ENCODE measurements at regions not wholly inside any gene's neighbourhood (a gene's known extent, or its start where the extent isn't known, plus 50 kb on each side); places are given as distances from the start of the nearest gene placed in this dataset.

- TF ChIP-seq SIN3A (IDR thresholded peaks at IDR 0.05; ENCODE audit: borderline replicate concordance, low read depth, low read length) (no peak), CTCF (IDR thresholded peaks at IDR 0.05) (no peak), YY1 (IDR thresholded peaks at IDR 0.05; ENCODE audit: low read depth) (no peak), GATA2 (CRISPR knock-in tag; IDR thresholded peaks at IDR 0.05) (no peak), SMC3 (IDR thresholded peaks at IDR 0.05; ENCODE audit: low read depth, low read length) (no peak), POLR2AphosphoS5 (IDR thresholded peaks at IDR 0.05; ENCODE audit: low read depth, low read length) (no peak), RXRA (IDR thresholded peaks at IDR 0.05; ENCODE audit: borderline replicate concordance, low read depth) (no peak), GABPA (IDR thresholded peaks at IDR 0.05; ENCODE audit: low read depth) (no peak)
- TF ChIP-seq, protein P1, sequence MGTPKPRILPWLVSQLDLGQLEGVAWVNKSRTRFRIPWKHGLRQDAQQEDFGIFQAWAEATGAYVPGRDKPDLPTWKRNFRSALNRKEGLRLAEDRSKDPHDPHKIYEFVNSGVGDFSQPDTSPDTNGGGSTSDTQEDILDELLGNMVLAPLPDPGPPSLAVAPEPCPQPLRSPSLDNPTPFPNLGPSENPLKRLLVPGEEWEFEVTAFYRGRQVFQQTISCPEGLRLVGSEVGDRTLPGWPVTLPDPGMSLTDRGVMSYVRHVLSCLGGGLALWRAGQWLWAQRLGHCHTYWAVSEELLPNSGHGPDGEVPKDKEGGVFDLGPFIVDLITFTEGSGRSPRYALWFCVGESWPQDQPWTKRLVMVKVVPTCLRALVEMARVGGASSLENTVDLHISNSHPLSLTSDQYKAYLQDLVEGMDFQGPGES (IDR thresholded peaks at IDR 0.05; ENCODE audit: low read depth, low read length), result no peak
- TF ChIP-seq, protein P2, sequence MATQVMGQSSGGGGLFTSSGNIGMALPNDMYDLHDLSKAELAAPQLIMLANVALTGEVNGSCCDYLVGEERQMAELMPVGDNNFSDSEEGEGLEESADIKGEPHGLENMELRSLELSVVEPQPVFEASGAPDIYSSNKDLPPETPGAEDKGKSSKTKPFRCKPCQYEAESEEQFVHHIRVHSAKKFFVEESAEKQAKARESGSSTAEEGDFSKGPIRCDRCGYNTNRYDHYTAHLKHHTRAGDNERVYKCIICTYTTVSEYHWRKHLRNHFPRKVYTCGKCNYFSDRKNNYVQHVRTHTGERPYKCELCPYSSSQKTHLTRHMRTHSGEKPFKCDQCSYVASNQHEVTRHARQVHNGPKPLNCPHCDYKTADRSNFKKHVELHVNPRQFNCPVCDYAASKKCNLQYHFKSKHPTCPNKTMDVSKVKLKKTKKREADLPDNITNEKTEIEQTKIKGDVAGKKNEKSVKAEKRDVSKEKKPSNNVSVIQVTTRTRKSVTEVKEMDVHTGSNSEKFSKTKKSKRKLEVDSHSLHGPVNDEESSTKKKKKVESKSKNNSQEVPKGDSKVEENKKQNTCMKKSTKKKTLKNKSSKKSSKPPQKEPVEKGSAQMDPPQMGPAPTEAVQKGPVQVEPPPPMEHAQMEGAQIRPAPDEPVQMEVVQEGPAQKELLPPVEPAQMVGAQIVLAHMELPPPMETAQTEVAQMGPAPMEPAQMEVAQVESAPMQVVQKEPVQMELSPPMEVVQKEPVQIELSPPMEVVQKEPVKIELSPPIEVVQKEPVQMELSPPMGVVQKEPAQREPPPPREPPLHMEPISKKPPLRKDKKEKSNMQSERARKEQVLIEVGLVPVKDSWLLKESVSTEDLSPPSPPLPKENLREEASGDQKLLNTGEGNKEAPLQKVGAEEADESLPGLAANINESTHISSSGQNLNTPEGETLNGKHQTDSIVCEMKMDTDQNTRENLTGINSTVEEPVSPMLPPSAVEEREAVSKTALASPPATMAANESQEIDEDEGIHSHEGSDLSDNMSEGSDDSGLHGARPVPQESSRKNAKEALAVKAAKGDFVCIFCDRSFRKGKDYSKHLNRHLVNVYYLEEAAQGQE (IDR thresholded peaks at IDR 0.05; ENCODE audit: low read depth, low read length), result no peak
Observed at GRCh38 chr3:22159004-22159695, 408.1 kb upstream of the ZNF385D start.

All from SK-N-SH (cell line).